H9 (cell line): ENCODE measurements at regions not wholly inside any gene's neighbourhood (a gene's known extent, or its start where the extent isn't known, plus 50 kb on each side); places are given as distances from the start of the nearest gene placed in this dataset.

Experiments used
- DNase-seq: peaks from one replicate; pipeline ENCODE4 v3.0.0-alpha.2; 2017
- H2AFZ ChIP-seq: one replicate; pipeline ENCODE4 v1.6.1; 2013; ENCODE audit warnings: mild to moderate bottlenecking, low read length, control low read depth, moderate library complexity
- H2AK5ac ChIP-seq: 2 replicates; pipeline ENCODE4 v1.6.1; 2013; ENCODE audit warnings: low read length, control low read depth, mixed read lengths; ENCODE audit not compliant: insufficient read length
- H2BK120ac ChIP-seq: one replicate; pipeline ENCODE4 v1.6.1; 2013; ENCODE audit warnings: low read depth, mild to moderate bottlenecking, low read length, control low read depth, inconsistent platforms; ENCODE audit not compliant: poor library complexity, severe bottlenecking
- H2BK12ac ChIP-seq: 2 replicates; pipeline ENCODE4 v1.6.1; 2013; ENCODE audit warnings: low read length, control low read depth, mixed read lengths, low read depth; ENCODE audit not compliant: insufficient read length
- H2BK15ac ChIP-seq: 2 replicates; pipeline ENCODE4 v1.6.1; 2013; ENCODE audit warnings: low read depth, low read length, control low read depth
- H2BK20ac ChIP-seq: one replicate; pipeline ENCODE4 v1.6.1; 2013; ENCODE audit warnings: low read depth, mild to moderate bottlenecking, low read length, control low read depth, inconsistent platforms; ENCODE audit not compliant: poor library complexity, severe bottlenecking
- H2BK5ac ChIP-seq: 2 replicates; pipeline ENCODE4 v1.6.1; 2013; ENCODE audit warnings: low read length, control low read depth, mixed read lengths; ENCODE audit not compliant: insufficient read length
- H3K14ac ChIP-seq: 2 replicates; pipeline ENCODE4 v1.6.1; 2013; ENCODE audit warnings: low read length, control low read depth; ENCODE audit not compliant: insufficient read depth
- H3K18ac ChIP-seq: 2 replicates; pipeline ENCODE4 v1.6.1; 2013; ENCODE audit warnings: low read depth, mild to moderate bottlenecking, mixed read lengths, low read length, control low read depth; ENCODE audit not compliant: insufficient read length
- H3K23ac ChIP-seq: 2 replicates; pipeline ENCODE4 v1.6.1; 2013; ENCODE audit warnings: low read length, control low read depth, mixed read lengths, low read depth; ENCODE audit not compliant: insufficient read length
- H3K23me2 ChIP-seq: 2 replicates; pipeline ENCODE4 v1.6.1; 2013; ENCODE audit warnings: low read depth, mild to moderate bottlenecking, mixed read lengths, low read length, control low read depth; ENCODE audit not compliant: insufficient read length, poor library complexity, severe bottlenecking
- H3K27ac ChIP-seq: 2 replicates; pipeline ENCODE4 v1.5.1; 2013; ENCODE audit warnings: low read length, control low read depth, mixed read lengths, low read depth; ENCODE audit not compliant: insufficient read length
- H3K27me3 ChIP-seq: 2 replicates; pipeline ENCODE4 v1.6.1; 2013; ENCODE audit warnings: low read length, control low read depth, inconsistent platforms; ENCODE audit not compliant: insufficient read depth
- H3K4ac ChIP-seq: 2 replicates; pipeline ENCODE4 v1.6.1; 2013; ENCODE audit warnings: low read depth, mild to moderate bottlenecking, control low read depth, inconsistent platforms, low read length, moderate library complexity
- H3K4me1 ChIP-seq: 2 replicates; pipeline ENCODE4 v1.6.1; 2013; ENCODE audit warnings: low read length, control low read depth, inconsistent platforms; ENCODE audit not compliant: insufficient read depth
- H3K4me2 ChIP-seq: 2 replicates; pipeline ENCODE4 v1.6.1; 2013; ENCODE audit warnings: low read length, control low read depth, mixed read lengths; ENCODE audit not compliant: insufficient read length, insufficient read depth
- H3K56ac ChIP-seq: 2 replicates; pipeline ENCODE4 v1.6.1; 2013; ENCODE audit warnings: low read depth, mild to moderate bottlenecking, mixed read lengths, low read length, control low read depth; ENCODE audit not compliant: insufficient read length
- H3K79me1 ChIP-seq: 2 replicates; pipeline ENCODE4 v1.6.1; 2013; ENCODE audit warnings: low read depth, mild to moderate bottlenecking, moderate library complexity, low read length, control low read depth, inconsistent platforms; ENCODE audit not compliant: insufficient read depth, poor library complexity, severe bottlenecking
- H3K79me2 ChIP-seq: 2 replicates; pipeline ENCODE4 v1.6.1; 2013; ENCODE audit warnings: low read length, control low read depth, inconsistent platforms; ENCODE audit not compliant: insufficient read depth
- H3K9ac ChIP-seq: 2 replicates; pipeline ENCODE4 v1.6.1; 2013; ENCODE audit warnings: low read length, control low read depth, mixed read lengths; ENCODE audit not compliant: insufficient read length; ENCODE audit errors: extremely low read depth
- H3K9me3 ChIP-seq: one replicate; pipeline ENCODE4 v1.6.1; 2013; ENCODE audit warnings: low read depth, low read length, inconsistent platforms; ENCODE audit not compliant: control insufficient read depth
- H3T11ph ChIP-seq: one replicate; pipeline ENCODE4 v1.6.1; 2013; ENCODE audit warnings: mild to moderate bottlenecking, low read length, control low read depth, inconsistent platforms
- H4K20me1 ChIP-seq: one replicate; pipeline ENCODE4 v1.6.1; 2013; ENCODE audit not compliant: control insufficient read depth, insufficient read length, insufficient read depth
- H4K5ac ChIP-seq: 2 replicates; pipeline ENCODE4 v1.6.1; 2013; ENCODE audit warnings: low read depth, mild to moderate bottlenecking, mixed read lengths, low read length, control low read depth; ENCODE audit not compliant: insufficient read length
- H4K8ac ChIP-seq: replicated peaks from 2 replicates; pipeline ENCODE4 v1.6.1; 2013; ENCODE audit warnings: low read length, control low read depth, mixed read lengths, low read depth; ENCODE audit not compliant: insufficient read length
- H4K91ac ChIP-seq: 2 replicates; pipeline ENCODE4 v1.6.1; 2013; ENCODE audit warnings: low read depth, mild to moderate bottlenecking, moderate library complexity, mixed read lengths, low read length, control low read depth; ENCODE audit not compliant: insufficient read length
- H3K27ac Mint-ChIP-seq, 3 experiments: 2 replicates in 2 of 3; 3 replicates in 1 of 3; pipeline ENCODE4 v1.8.0; 2020 to 2021; ENCODE audit warnings: mixed read lengths in 3 of 3, mild to moderate bottlenecking in 1 of 3, moderate library complexity in 1 of 3
- H3K27me3 Mint-ChIP-seq: 2 replicates; pipeline ENCODE4 v1.8.0; 2021; ENCODE audit warnings: low read depth, mild to moderate bottlenecking, moderate library complexity, mixed read lengths
- H3K36me3 Mint-ChIP-seq, 3 experiments: 2 replicates in 2 of 3; 3 replicates in 1 of 3; pipeline ENCODE4 v1.8.0; 2020 to 2021; ENCODE audit warnings: low read depth in 3 of 3, mixed read lengths in 3 of 3; ENCODE audit not compliant: insufficient read depth in 1 of 3
- H3K4me1 Mint-ChIP-seq, 2 experiments: 2 replicates each; pipeline ENCODE4 v1.8.0; 2020; ENCODE audit warnings: mixed read lengths in 2 of 2
- H3K4me3 Mint-ChIP-seq, 2 experiments: 2 replicates in 1 of 2; 3 replicates in 1 of 2; pipeline ENCODE4 v1.8.0; 2020 to 2021; ENCODE audit warnings: mild to moderate bottlenecking in 2 of 2, mixed read lengths in 2 of 2, moderate library complexity in 1 of 2
- H3K9me3 Mint-ChIP-seq, 2 experiments: 2 replicates in 1 of 2; 3 replicates in 1 of 2; pipeline ENCODE4 v1.8.0; 2020; ENCODE audit warnings: mild to moderate bottlenecking in 2 of 2, mixed read lengths in 2 of 2, moderate library complexity in 1 of 2
- CTCF ChIP-seq: fragments of 200-600 bp; sonication (generic); conservative IDR thresholded peaks from 3 replicates; pipeline ENCODE4 v1.8.0; 2021; ENCODE audit warnings: antibody characterized with exemption, mild to moderate bottlenecking
- WGBS: extraction: QIAGEN DNeasy Blood & Tissue Kit; methylation state at CpG from one replicate; pipeline ENCODE4 v1.1.7; 2013; ENCODE audit warnings: missing lambda C conversion rate, low lambda C conversion rate, mixed read lengths; ENCODE audit not compliant: insufficient read length; ENCODE audit errors: extremely low coverage; 5-methylcytosine and 5-hydroxymethylcytosine counted together

GRCh38 chr11:115561116-115561515, 56.9 kb upstream of the CADM1 start:
- no peak for DNase-seq
- no peak overlapping the region for H2BK20ac ChIP-seq
- WGBS = no CpG with 5 or more reads among the region's 2 CpGs

More at GRCh38 chr11:115561116-115561515, 56.9 kb upstream of the CADM1 start:
- Histone ChIP-seq H2AFZ (no peak overlapping the region), H3K79me1 (no peaks in the 10 kb centered on the region), H3K23me2 (no peaks in the 10 kb centered on the region), H3K14ac (no peak overlapping the region), H3K4me1 (no peaks in the 10 kb centered on the region), H3K27ac (no peak overlapping the region), H3K4me2 (no peak overlapping the region), H3K9ac (no peak overlapping the region), H3K4ac (no peak overlapping the region), H4K5ac (no peak overlapping the region), H2BK15ac (no peak overlapping the region), H4K8ac (no peak overlapping the region), H3K18ac (no peak overlapping the region), H4K20me1 (no peaks in the 10 kb centered on the region), H3T11ph (no peak overlapping the region), H2BK5ac (no peak overlapping the region), H2BK12ac (no peak overlapping the region), H3K79me2 (no peaks in the 10 kb centered on the region), H3K9me3 (no peaks in the 10 kb centered on the region), H4K91ac (no peak overlapping the region), H3K23ac (no peak overlapping the region), H3K56ac (no peak overlapping the region), H2BK120ac (no peak overlapping the region), H3K27me3 (no peaks in the 10 kb centered on the region), H2AK5ac (no peak overlapping the region)
- Mint-ChIP-seq H3K4me3 (no peak overlapping the region), H3K9me3 (peaks cover 2% of the 10 kb centered on the region in 2 experiments; a peak in 4 of 5 replicates), H3K36me3 (peaks cover 0 to 4% (median 2%) of the 10 kb centered on the region in 3 experiments; a peak in 4 of 7 replicates), H3K27me3 (peaks cover 21% of the 10 kb centered on the region), H3K4me1 (peaks cover 6 to 15% of the 10 kb centered on the region in 2 experiments), H3K27ac (no peak overlapping the region)
- no peak for TF ChIP-seq CTCF
